Stimulated activated CD8-positive, alpha-beta memory T cell treated with anti-CD3 and anti-CD28 coated beads, Interleukin-12 subunit alpha, Interleukin-12 subunit beta, amount 100 ng/mL, for 24 hours (primary cell): ENCODE measurements at regions not wholly inside any gene's neighbourhood (a gene's known extent, or its start where the extent isn't known, plus 50 kb on each side); places are given as distances from the start of the nearest gene placed in this dataset.
"Not testable (repeated sequence)": the region's sequence is repeated elsewhere in the genome, so short reads cannot be mapped to it uniquely, and the experiment has no call there.

Experiments
- DNase-seq: peaks from one replicate; pipeline ENCODE4 v3.0.0-alpha.2; 2020; ENCODE audit errors: extremely low read depth

DNA sequence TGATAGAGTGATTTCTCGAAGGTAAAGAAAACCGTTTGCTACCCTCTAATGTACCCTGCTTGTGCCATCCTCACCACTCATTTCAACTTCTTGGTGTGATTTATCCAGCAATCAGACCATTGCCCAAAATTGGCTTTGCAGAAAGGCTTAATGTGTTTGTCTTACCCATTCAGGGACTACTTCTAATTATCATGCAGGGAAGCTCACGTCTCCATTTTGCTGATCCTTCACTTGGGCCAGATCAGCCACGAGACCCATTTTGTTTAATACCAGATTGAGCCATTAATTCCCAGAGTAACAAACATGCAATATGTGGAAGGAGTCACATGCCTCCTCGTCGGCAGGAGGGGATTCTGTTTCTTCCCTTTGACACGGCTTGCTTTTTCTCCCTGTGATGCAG is 51.1 kb upstream of the CRY1 start:
- DNase-seq, result no peak

DNA sequence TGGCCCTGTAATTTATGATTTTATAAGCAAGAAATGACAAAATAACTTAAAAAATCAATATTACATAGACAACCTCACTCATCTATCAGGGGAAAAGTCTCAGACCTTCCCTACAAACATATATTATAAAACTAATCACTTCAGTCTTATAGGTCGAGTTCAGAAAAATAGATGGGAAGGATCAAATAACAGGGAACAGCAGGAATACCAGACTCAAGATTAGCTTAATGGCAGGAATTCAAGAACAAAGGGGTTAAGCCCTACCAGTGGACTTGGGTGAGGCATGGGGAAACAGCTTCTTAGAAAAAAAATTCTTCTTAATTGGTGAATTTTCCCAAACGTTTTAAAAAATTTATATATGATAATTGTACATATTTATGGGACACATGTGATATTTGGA is 51.6 kb upstream of the CRY1 start:
- no peak for DNase-seq

DNA sequence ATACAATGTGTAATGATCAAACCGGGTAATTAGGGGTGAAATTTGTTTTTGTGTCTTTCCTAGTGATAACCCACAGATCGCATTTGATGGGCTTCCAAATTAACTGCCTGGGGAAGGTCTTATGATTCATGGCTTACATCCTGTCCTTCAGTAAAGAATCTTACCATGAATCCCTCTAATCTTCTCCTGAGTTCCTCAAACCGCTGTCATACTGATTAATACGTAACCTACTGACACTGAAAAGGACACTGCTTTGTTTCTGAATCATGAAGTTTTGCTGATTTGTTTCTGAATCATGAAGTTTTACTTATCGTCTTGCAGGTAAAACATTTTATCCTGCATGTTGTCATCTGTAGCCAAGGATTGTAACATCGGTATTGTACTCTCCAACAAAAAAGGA is 52.0 kb upstream of the CRY1 start:
- no peak for DNase-seq

DNA sequence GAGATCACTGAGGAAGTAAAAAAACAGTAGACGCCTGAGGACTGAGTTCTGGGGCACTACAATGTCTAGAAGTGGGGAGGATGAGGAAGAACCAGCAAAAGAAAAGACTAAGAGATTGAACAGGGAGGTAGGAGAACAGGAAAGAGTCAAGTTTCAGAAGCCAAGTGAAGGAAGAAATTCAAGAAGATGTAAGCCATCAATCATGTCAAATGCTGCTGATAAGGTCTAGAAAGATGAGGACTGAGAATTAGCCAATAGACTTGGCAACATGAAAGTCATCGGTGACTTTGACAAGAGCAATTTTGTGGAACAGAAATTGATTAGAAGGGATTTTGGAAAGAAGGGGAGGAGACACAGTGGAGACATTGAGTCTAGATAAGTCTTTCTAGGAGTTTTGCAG is 54.8 kb upstream of the CRY1 start:
- no peak for DNase-seq

DNA sequence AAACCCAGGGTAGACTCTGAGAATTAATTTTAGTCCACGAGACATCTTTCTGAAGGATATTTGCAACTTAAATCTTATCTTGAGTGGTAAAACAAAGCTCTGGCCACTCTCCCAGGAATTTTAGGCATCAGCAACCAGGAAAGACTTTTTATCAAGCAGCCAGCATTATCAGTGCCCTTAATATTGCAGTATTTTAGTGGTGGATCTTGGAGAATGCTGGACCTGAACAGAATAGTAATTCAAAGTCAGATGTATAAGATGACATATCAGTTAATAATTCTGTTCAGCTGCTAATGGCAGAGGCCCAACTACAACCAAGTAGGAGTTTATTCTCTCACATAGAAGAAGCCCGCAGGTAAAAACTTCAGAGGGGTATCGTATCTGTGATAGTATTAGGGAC is 59.0 kb upstream of the CRY1 start:
- DNase-seq, result no peak

DNA sequence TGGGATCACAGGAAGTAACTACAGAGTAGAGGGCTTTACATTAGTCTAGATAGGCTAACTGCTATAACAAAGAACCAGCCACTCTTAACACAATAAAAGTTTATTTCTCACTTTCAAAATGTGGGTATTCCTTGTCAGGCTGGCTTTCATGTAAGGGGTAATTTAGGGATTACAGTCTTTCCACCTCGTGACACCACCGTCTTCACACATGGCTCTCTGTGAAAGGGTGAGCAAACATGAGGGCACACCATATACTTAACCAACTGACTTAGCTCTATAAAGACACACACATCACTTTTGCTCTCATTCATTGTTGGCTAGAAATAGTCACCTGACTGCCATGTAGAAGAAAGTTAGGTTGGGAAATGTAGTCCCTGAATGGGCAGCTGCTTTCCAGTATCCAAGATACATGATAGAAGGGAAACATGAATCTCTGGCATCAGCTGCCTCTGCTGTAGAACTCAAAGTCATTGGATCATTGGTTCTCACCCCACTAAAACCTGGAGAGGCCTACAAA is 66.1 kb upstream of the CRY1 start:
- no peak for DNase-seq

DNA sequence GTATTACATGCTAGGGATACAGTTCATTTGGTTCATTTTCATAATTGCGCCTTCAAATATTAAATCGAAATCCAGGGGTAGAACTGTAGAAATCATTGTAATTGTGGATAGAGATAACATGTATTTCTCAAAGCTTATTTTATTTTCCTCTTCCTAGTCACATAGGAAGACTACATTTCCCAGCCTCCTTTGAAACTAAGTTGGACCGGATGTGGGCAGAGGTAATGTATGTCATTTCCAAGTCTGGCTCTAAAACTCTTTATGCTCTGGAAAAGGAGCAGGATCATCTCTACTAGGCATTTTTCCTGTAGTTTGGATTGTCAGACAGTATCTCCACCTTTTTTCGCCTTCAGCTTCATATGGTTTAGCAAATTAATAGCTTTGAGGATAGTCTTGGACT is 70.1 kb upstream of the CRY1 start:
- no peak for DNase-seq

DNA sequence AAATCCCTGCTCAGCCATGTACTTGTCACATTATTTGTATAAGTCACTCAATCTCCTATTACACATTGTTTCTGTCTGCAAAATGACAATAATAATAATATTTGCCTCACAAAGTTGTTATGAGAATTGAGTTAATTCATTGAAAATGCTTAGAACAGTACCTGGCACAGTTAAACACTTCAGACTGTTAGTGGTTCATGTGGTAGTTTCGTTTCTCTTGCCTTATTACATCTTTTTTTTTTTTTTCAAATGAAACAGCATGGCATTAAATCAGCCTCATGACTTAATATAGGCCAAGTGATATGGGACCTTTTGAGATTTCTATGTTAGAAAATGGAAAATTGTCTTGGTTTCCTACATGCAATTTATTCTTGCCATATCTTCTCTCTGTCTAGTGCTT is 71.0 kb upstream of the CRY1 start:
- no peak for DNase-seq

DNA sequence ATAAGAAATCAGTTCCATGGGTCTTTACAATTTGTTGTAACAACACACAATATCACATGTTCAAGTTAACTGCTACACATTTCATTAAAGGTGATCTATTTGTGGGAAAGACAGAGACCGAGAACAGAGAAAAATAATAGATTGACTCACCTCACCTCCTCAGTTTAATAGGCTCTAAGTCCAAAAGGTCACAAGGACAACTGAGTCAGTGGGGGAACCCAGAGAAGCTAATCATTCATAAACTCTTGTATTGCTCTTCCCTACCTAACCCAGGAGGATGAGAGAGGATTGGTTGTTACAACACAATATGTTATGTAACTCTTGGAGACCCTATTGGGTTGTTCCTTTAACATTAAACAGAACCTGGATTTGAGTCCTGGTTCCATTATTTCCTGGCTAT is 72.2 kb upstream of the CRY1 start:
- no peak for DNase-seq

DNA sequence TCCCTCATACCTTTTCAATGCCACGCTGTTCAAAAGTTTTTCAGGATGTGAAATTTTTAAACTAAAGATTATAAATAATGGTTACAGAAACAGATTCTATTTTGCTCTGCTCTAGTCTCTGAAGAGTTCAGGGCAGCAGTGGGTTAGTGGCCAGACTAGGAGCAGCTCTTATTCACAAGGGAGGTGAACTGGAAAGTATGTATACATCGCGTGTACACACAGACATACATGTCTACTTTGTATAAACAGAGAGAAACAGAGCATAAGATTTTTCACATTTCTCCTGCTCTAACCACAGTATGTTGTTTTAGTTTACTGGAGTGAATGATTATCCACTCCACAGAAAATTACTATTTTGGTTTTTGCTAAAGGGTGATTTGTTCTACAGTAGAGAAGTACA is 74.4 kb upstream of the CRY1 start:
- no peak for DNase-seq

DNA sequence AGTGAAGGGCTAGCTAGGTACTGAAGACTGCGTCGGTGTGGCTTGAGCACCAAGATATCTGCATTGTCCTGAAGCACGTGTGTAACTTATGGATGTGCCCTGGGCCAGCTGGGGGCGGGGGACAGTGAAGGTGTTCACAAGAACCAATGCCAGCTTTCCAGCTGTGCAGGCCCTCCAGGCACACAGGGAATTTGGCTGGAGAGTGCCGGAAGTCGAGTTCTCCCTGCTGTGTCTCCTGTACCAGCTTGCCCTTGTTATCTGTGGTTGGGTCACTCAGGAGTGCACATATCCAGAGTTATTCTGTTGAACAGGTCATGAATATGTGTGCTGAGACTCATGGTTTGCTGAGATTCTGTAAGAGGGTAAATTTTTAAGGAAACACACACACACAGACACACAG is 75.9 kb upstream of the CRY1 start:
- no peak for DNase-seq

DNA sequence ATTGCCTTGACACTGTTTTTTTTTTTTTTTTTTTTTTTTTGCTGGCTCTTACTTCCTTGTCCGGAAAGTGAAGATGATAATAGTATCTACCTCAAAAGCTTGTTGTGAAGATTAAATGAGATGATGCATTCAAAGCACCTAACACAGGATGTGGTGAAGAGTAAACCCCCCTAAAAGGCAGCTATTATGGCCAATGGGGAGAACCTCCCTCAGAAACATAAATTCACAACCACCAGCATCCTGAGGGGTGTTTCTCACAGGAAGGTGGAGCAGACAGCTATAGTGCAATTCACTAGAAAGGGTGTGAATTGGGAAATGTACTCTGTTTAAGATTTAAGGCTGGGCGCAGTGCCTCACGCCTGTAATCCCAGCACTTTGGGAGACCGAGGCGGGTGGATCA is 85.4 kb upstream of the CRY1 start:
- no peak for DNase-seq

DNA sequence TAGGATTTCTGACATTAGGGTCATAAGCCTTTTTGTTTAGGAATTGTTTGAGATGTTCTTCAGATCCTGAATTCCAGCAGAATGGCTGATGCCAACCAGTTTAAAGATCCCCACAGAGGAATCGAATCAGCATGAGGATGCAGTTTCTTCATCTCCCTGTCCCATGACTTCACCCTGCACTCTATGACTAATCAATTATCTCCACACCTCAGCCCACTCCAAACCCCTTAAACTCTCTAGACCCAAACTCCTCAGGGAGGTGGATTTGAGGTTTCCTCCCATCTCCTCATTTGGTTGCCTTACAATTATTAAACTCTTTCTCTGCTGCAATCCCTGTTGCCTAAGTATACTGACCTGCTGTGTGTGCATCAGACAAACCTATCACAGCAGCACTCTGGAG is 86.5 kb upstream of the CRY1 start:
- no peak for DNase-seq

DNA sequence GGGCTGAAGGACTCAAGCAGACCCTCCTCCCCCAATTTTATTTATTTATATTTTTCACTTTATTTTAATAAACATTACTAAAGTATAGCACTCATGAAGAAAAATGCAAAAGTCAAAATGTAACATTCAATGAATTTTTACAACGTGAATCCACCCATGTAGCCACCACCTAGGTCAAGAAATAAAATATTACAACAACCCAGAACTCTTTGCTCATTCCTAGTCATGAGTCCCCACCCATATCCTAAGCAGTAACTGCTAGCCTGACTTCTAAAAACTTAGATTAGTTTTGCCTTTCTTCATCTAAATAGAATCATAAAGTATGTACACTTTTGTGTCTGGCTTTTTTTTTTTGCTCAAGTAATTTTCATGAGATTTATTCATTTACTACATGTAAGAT is 86.9 kb upstream of the CRY1 start:
- no peak for DNase-seq

DNA sequence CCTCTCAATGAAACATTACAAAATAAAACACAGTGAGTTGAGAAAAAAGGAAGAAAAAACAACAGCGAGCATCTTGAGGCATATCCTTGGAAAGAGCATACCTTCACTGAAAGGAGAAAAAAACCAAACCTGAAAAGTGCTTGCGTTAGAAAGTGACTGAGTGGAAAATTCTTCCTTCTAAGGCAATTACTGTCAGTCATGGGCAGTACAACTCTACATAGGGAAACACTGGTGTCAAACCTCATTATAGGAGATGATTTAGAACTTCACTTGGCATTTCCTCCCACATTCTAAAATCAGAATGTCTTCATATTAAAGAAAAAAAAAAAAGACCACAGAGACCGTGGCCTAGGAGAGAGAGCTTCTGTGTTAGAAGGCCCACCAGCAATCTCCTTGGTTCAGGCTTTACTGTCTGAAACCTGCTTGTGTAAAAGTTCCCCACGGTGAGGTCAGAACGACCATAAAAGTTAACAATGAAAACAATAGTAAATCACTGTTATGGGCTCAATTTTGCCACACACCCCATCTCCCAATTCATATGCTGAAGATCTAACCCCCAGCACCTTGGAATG is 91.1 kb upstream of the CRY1 start:
- no peak for DNase-seq

DNA sequence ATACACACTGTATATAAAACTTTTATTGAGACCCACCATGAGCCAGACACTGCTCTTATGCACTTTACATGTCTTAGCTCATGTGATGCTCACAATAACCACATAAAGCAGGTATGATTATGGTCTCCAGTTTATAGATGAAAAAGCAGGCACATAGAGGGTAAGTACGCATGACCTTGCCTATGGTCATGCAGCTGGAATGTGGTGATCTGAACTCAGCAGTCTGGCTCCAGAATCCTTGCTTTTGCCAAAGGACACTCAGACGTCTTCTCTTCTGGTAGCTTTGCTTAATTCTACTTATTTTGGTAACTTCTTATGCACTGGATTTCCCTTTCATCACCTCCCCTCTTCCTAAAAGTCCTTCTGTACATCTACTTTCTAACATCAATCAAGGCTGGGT is 103.3 kb upstream of the CRY1 start:
- no peak for DNase-seq

DNA sequence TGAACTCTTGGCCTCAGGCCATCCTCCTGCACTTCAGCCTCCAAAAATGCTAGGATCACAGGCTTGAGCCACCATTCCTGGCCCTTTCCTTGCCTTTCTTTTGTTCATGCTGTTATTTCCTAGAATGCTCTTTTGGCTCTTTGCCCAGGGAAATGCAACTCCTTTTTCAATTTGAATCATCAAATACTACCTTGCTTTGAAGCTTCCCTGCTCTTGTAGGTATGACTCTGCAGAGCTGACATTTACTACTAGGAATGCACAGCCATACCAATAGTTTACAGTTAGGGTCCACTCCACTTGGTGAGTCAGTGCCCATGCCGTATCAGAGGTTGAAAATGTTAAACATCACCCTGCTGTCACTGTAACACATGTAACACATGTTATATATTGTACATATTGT is 107.0 kb upstream of the CRY1 start:
- no peak for DNase-seq

DNA sequence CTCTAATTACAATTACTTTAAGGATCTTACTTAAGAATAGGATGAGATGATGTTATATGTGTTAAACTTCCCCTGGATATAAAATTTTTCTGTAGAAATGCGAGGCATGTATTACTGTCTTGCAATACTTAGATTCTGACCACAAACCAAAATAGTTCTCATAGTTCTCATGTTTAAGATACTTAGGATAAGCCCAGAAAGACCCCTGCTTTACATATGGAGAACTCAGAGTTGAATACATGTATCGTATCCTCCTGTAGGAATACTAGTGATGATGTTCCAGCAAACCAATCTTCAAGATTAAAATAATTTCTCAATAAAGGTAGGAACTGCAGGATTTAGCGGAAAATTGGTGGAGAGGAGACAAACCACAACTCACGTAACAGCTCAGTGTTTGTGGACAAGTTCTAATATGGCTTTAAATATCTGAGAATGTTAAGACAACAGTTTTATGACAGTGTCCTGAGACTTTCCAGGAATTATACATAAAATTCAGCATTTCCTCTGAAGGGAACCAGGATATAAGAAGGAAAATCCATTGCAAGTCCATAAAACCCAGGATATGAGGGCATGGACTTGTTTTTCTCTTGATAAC is 114.7 kb upstream of the CRY1 start:
- DNase-seq, result no peak

DNA sequence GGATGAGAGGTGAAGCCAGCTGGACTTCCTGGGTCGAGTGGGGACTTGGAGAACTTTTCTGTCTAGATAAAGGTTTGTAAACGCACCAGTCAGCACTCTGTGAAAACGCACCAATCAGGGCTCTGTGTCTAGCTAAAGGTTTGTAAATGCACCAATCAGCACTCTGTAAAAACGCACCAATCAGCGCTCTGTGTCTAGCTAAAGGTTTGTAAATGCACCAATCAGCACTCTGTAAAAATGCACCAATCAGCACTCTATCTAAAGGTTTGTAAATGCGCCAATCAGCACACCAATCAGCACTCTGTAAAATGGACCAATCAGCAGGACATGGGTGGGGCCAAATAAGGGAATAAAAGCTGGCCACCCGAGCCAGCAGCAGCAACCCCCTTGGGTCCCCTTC is 116.4 kb upstream of the CRY1 start:
- not testable (repeated sequence) for DNase-seq

DNA sequence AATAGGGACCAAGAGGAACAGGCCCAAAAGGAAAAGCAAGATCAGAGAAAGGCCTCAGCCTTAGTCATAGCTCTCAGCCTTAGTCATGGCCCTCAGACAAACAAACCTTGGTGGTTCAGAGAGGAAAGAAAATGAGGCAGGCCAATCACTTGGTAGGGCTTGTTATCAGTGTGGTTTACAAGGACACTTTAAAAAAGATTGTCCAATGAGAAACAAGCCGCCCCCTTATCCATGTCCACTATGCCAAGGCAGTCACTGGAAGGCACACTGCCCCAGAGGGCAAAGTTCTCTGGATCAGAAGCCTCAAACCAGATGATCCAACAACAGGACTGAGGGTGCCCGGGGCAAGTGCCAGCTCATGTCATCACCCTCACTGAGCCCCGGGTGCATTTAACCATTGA is 121.0 kb upstream of the CRY1 start:
- not testable (repeated sequence) for DNase-seq

DNA sequence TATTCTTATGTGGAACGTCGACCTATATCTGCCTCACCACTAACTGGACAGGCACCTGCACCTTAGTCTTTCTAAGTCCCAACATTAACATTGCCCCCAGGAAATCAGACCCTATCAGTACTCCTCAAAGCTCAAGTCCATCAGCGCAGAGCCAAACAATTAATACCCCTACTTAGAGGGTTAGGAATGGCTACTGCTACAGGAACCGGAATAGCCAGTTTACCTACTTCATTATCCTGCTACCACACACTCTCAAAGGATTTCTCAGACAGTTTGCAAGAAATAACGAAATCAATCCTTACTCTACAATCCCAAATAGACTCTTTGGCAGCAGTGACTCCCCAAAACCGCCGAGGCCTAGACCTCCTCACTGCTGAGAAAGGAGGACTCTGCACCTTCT is 123.1 kb upstream of the CRY1 start:
- not testable (repeated sequence) for DNase-seq

DNA sequence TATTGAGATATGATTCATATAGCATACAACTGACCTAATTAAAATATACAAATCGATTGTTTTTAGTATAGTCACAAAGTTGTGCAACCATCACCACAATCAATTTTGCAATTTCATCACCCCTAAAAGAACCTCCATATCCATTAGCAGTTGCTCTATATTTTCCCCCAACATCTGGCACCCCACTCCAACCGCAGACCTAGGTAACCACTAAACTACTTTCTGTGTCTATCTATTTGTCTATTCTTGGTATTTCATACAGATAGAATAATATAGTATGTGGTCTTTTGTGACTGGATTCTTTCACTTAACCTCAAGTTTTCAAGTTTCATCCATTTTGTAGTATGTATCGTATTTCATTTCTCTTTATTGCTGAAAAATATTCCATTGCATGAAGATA is 126.0 kb upstream of the CRY1 start:
- no peak for DNase-seq

DNA sequence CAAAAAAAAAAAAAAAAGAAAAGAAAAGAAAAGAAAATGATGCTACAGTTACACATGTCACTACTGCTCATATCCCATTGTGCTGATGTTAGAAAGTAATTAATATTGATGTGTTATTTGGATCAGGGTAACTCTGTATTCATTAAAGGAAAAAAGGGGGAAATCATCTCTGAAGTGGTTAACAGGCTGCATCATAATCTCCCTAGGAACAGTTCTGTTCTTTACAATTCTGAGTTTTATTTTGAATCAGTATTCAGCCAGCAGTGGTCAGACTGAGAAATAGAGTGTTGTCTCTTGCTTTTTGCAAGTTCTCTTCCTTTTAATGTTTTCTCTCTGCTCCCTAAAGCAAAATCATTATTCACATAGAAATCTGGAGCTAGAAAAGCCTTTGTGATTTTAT is 128.6 kb upstream of the CRY1 start:
- no peak for DNase-seq

DNA sequence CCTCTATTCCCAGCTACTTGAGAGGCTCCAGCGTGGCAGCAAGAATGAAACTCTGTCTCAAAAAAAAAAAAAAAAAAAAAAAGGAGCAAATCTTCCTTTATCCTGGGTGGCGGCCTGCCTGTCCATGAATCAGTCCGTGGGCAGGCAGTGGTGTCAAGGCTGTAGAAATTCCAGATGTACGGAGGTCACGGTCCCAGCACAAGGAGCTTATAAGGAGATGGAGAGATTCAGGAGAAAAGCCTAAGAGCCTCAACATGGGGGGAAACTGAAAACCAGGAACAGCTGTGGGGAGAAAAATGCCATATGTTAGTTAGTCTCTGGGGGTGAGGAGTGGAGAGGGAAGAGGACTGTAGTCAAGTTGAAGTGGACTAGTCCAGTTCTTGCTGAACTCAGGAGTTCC is 130.5 kb upstream of the CRY1 start:
- no peak for DNase-seq
